Fibroblast of lung (primary cell): ENCODE measurements at regions not wholly inside any gene's neighbourhood (a gene's known extent, or its start where the extent isn't known, plus 50 kb on each side); places are given as distances from the start of the nearest gene placed in this dataset.
"Not testable (repeated sequence)": the region's sequence is repeated elsewhere in the genome, so short reads cannot be mapped to it uniquely, and the experiment has no call there.

Experiments
- EZH2 ChIP-seq: IDR thresholded peaks from 2 replicates; pipeline ENCODE4 v1.5.1; 2012; ENCODE audit warnings: low read length, control low read depth, mild to moderate bottlenecking; ENCODE audit errors: missing control alignments
- TF ChIP-seq, protein P1 (sequence below), 2 donors: IDR thresholded peaks in 1 of 2; conservative IDR thresholded peaks in 1 of 2; 1 replicate in 1 of 2; 2 replicates in 1 of 2; pipeline ENCODE4 v1.5.1; 2011 to 2012; ENCODE audit warnings: low read length in 2 of 2, control low read depth in 1 of 2, inconsistent platforms in 1 of 2, low read depth in 1 of 2, mild to moderate bottlenecking in 1 of 2

- TF ChIP-seq, protein P1, sequence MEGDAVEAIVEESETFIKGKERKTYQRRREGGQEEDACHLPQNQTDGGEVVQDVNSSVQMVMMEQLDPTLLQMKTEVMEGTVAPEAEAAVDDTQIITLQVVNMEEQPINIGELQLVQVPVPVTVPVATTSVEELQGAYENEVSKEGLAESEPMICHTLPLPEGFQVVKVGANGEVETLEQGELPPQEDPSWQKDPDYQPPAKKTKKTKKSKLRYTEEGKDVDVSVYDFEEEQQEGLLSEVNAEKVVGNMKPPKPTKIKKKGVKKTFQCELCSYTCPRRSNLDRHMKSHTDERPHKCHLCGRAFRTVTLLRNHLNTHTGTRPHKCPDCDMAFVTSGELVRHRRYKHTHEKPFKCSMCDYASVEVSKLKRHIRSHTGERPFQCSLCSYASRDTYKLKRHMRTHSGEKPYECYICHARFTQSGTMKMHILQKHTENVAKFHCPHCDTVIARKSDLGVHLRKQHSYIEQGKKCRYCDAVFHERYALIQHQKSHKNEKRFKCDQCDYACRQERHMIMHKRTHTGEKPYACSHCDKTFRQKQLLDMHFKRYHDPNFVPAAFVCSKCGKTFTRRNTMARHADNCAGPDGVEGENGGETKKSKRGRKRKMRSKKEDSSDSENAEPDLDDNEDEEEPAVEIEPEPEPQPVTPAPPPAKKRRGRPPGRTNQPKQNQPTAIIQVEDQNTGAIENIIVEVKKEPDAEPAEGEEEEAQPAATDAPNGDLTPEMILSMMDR (conservative IDR thresholded peaks at IDR 0.05 in 1 of 2, IDR thresholded peaks at IDR 0.05 in 1 of 2; ENCODE audit: low read depth in 1 of 2, low read length in 2 of 2) = not testable (repeated sequence)
- not testable (repeated sequence) for TF ChIP-seq EZH2
These were observed 873.8 kb downstream of the PCDH17 start for GRCh38 chr13:58505262-58505920.
